ENCODE measurements at regions not wholly inside any gene's neighbourhood (a gene's known extent, or its start where the extent isn't known, plus 50 kb on each side); places are given as distances from the start of the nearest gene placed in this dataset.
"Not testable (repeated sequence)": the region's sequence is repeated elsewhere in the genome, so short reads cannot be mapped to it uniquely, and the experiment has no call there.

DNA sequence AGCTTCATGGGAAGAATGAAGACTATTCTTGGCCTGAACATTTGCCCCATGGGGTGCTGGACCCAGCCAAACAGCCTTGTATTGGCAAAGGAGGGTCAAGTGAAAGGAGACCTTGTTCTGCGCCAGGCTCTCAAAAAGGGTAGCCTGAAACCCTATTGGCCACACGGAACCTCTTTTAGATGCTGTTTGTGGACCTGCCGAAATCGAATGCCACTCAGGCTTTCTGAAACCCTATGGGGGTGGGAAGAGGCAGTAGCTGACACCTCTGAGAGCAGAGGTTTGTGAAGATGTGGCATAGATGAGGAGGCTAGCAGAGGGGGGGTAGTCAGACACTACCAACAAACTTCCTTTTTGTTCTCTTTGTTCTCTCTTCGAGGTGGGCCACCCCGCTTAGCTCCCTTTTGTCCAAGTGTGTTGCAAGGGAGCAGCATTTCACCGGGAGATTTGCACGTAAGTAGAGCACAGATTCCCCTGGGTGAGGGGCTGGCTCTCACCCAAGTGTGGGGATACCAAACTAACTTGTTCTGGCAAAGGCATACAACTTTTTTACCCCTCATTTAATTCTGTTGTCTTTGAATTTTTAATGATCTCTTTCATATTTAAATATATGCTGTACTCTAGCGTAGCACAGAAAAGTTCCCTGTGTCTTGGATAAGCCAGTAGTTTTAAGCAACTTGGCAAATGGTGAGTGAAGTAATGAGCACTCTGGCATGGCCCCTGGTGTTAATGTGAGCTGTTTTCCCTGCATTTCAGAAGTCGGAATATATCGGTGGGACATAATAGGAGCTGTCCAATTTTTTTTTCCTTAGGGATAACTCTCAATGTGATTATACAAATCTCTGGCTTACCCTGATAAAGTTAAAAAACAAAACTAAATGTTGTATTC lies 107.7 kb downstream of the SEPTIN7 start:
- no peak for DNase-seq (ENCODE audit: extremely low read depth in 1 of 2, low read depth in 1 of 2)

DNA sequence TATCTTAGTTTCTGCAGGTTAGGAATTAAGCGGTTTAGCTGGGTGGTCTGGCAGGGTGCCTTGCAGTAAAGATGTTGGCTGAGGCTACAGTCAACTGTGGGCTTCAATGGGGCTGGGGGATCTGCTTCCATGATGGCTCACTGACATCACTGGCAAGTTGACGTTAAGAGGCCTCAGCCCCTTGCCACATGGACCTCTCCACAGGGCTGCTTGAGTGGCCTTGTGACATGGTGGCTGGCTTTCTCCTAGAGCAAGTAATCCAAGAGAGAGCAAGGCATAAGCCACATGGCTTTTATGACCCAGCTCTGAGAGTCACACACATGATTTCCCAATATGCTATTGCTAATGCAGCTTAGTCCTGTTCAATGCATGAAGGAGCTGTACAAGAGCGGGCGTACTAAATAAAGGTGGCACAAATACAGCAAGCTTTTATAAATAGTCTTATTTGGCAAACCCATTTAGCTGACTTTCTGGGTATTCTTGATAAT lies 109.1 kb downstream of the SEPTIN7 start:
- DNase-seq (ENCODE audit: extremely low read depth in 1 of 2, low read depth in 1 of 2) = no peak

DNA sequence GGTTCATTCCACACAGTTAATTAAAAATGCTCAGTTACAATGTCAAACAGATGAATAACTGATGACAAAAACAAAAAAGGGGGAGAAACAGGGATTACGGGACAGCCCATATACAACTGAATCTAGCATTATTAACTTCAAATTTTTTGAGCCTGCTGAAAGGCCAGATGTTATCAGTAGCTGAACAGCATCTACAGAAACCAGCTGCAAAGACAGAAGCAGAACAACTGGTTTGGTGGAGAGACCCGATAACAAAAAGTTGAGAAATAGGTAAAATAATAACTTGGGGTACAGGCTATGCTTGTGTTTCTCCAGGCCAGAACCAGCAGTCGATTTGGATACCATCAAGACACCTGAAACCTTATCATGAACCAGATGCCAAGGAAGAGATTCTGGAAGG lies 109.8 kb downstream of the SEPTIN7 start:
- DNase-seq (ENCODE audit: extremely low read depth in 1 of 2, low read depth in 1 of 2) = not testable (repeated sequence)

DNA sequence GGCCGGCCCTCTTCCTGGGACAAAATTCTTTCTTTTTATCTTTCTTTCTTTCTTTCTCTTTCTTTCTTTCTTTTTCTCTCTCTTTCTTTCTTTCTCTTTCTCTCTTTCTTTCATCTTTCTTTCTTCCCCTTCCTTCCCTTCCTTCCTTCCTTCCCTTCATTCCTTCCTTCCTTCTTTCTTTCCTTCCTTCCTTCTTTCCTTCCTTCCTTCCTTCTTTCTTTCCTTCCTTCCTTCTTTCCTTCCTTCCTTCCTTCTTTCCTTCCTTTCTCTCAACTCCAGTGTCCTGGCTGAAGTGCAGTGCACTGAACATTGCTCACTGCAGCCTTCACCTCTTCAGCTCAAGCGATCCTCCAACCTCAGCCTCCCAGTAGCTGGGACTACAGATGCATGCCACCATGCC lies 112.5 kb downstream of the SEPTIN7 start:
- DNase-seq (ENCODE audit: extremely low read depth in 1 of 2, low read depth in 1 of 2) = not testable (repeated sequence)

DNA sequence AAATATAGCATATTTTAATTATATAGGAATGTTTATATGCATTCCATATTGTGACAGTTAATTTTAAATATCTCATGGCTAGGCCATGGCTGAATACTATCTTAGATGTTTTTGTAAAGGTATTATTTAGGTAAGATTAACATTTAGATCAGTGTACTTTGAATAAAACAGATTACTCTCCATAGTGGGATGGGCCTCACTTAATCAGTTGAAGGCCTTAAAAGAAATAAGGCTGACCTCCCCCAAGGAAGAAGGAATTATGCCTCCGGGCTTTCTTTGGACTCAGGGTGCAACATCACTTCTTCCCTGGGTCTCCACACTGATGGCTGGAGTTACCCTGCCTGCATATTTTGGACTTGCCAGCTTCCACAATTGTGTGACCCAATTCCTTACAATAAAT lies 113.4 kb downstream of the SEPTIN7 start:
- not testable (repeated sequence) for DNase-seq (ENCODE audit: extremely low read depth in 1 of 2, low read depth in 1 of 2)

DNA sequence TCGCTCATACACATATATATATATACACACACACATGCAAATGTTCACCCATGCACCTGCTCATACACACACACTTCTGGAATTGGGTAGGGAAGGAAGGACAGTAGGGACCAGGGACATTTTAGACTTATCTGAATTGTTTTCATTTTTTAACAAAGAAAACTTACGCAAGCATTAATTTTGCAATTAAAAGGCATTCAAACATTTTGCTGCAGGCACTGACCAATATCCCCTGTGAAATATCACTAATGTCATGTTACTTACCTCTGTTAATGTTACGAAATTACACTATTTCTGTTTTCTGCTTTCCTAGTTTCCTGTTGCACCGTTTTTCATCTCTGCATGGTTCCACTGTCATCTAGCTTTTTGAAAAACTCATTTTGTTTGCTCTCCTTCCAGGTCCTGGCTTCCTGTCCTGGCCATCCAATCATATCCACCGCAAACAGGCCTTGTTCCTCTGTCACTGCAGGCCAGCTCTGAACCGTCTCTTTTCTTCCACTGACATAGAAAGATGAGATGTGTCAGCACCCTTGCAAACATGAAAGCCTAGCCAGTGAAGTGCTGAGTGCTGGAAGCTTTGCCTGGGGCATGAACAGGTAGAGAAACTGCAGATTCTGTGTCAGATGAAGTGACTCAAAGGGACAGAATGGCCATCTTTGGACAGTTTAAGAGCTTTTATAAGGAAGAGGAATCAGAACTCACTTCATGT lies 114.5 kb downstream of the SEPTIN7 start:
- DNase-seq (ENCODE audit: extremely low read depth in 1 of 2, low read depth in 1 of 2) = not testable (repeated sequence)

DNA sequence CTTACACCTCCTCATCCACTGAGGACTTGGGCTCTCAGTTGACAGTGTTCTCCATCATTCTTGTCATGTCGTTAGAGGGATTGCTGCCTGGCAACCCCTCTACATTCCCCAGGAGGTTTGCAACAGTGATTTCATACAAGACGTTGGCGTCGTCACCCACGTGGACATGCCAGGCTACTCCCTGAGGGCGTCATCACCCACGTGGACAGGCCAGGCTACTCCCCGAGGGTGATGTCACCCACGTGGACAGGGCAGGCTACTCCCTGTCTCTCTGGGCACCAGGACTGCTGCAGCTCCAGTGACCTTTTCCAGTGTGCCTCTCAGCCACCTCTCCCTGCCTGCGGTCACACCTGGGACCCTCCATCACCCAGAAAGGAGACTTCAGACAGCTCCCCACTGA lies 117.4 kb downstream of the SEPTIN7 start:
- not testable (repeated sequence) for DNase-seq (ENCODE audit: extremely low read depth in 1 of 2, low read depth in 1 of 2)

DNA sequence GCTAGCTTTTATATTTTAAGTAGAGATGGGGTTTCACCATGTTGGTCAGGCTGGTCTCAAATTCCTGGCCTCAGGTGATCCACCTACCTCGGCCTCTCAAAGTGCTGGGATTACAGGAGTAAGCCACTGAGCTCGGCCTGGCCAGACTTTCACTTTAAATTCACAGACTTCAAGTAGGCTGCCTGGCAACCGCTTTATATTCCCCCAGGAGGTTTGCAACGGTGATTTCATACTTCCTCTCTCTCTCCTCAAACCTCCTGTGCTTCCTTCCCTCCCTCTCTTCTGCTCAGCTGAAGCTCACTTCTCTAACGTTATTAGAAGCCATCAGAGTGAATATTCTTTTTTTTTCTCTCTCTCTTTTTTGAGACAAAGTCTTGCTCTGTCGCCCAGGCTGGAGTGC lies 118.8 kb downstream of the SEPTIN7 start:
- not testable (repeated sequence) for DNase-seq (ENCODE audit: extremely low read depth in 1 of 2, low read depth in 1 of 2)

DNA sequence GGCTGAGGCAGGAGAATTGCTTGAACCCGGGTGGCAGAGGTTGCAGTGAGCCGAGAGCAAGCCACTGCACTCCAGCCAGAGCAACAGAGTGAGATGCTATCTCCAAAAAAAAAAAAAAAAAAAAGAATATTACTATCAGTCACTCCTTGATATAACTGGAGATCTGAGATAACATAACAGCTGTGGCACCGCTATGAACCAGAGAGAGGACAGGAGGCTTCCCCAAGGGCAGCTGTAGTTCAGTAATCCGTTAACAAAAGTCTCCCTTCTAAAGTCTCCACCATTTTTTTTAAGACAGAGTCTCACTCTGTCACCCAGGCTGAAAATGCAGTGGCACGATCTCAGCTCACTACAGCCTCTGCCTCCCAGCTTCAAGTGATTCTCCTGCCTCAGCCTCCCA lies 120.5 kb downstream of the SEPTIN7 start:
- DNase-seq (ENCODE audit: extremely low read depth in 1 of 2, low read depth in 1 of 2) = not testable (repeated sequence)

DNA sequence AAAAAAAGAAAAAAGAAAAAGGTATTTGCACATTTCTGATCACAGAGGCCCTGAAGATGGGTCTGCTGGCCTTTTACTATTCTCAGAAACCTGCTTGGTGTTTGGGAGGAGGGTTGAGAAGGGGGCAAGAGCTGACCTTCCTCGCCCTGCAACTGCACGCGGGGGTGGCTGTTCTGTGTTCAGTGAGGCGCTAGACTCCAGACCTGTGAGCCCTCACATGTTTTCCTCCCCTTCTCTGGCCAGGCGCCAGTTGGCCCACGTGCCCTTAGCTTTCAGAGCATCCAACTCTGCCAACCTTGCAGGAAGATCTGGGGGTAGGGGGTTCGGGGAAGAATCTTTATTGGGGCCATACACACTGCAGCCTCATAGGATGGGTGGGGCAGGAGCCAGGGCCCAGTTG lies 123.8 kb downstream of the SEPTIN7 start:
- DNase-seq (ENCODE audit: extremely low read depth in 1 of 2, low read depth in 1 of 2) = not testable (repeated sequence)

DNA sequence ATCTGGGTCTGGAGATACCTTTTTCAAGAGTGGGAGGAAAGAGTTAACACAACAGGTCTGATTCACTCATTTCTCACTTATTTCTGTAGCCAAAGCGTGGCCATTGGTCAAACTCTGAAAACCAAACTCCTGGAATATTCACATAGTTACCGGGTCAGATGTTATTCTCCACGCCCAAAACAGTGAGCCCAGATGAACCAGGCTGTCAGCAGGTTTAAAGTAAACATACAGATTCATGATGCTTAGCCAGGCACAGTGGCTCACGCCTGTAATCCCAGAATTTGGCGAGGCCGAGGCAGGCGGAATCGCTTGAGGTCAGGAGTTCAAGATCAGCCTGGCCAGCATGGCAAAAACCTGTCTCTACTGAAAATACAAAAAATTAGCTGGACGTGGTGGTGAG lies 126.1 kb downstream of the SEPTIN7 start:
- DNase-seq (ENCODE audit: extremely low read depth in 1 of 2, low read depth in 1 of 2) = not testable (repeated sequence)

DNA sequence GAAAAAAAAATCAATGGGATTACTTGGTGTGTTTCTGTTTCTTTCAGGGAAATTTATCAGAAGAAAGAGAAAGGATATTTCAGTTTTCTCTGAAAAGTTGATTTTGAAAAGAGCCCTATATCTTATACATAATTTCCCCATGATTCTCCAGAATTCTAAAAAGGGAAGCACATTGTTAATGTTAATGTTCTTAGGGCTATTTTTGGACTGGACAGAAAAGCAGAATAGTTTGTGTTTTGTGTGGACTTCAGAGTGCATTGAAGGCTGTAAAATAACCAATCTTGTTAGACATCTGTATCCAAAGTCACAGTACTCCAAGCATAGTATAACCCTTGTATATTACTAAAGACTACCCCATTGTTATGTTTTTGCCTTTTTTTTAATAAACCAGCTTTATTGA lies 130.3 kb downstream of the SEPTIN7 start:
- DNase-seq (ENCODE audit: extremely low read depth in 1 of 2, low read depth in 1 of 2) = not testable (repeated sequence)

DNA sequence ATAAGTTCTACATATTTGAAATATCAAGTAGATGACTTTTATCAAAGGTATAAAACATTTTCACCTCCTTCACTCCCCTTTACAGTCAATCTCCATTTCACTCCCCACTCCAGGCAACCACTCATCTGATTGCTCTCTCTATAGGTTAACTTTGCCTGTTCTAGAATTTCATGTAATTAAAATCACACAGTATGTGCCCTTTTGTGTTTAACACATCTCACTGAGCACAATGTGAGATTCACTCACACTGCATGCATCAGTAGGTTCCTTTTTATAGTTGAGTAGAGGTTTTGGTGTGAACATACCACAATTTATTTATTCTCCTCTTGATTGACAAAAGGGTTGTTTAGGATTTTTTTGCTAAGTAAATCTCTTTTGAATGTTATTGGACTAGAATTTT lies 130.7 kb downstream of the SEPTIN7 start:
- DNase-seq (ENCODE audit: extremely low read depth in 1 of 2, low read depth in 1 of 2) = not testable (repeated sequence)

DNA sequence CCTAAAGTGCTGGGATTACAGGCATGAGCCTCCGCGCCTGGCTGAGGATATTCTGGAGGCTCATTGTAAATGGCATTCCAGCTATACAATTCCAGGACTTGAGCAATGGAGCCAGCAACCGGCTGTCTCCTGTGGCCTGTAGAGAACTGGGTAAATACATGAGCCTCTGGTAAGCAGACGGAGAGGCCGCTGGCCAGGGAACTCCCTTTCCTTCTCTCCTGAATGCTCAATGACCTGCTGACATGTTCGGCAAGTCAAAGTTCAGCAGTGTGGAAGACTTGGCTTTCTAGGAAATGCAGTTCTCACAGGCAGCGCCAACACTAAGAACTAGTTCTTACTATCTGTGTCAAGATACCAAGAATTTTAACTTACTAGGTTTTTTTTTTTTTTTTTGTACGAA lies 139.8 kb downstream of the SEPTIN7 start:
- not testable (repeated sequence) for DNase-seq (ENCODE audit: extremely low read depth in 1 of 2, low read depth in 1 of 2)

DNA sequence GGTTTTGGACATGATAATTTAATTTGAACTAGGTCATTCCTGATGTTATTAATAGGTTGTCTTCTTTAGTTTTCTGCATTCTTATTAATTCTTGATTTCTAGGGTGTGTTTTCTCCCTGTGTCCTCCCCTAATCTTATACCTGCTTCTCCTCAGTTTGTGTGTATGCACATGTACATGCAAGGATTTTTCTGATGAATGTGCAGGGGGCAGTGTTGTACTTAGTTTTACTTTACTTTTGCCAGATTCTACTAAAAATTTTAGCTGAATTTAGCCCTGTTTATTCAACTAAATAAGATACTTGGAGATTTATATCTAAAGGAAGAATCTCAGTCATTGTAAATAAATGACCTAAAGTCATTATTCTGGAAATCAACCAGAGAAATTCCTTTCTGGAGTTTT lies 144.8 kb downstream of the SEPTIN7 start:
- DNase-seq (ENCODE audit: extremely low read depth in 1 of 2, low read depth in 1 of 2) = not testable (repeated sequence)

DNA sequence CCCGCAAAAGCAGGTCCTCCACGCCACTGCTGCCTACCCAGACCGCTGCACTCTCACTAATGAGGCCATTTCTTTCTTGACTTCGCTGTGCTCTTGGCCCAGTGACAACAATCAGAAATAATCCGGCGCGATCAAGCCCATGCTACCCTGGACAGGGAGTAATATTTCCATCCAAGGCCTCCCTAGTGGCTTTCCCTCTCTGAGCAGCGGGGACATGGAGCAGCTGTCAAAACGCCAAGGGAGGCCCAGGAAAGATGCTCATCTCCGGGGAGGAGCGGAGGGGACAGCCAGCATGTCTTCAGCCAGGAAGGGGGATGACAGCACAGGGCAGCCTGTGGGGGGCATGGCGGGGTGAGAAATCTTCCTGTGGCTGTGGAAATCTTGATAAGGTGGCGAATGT lies 154.9 kb downstream of the SEPTIN7 start:
- not testable (repeated sequence) for DNase-seq (ENCODE audit: extremely low read depth in 1 of 2, low read depth in 1 of 2)

DNA sequence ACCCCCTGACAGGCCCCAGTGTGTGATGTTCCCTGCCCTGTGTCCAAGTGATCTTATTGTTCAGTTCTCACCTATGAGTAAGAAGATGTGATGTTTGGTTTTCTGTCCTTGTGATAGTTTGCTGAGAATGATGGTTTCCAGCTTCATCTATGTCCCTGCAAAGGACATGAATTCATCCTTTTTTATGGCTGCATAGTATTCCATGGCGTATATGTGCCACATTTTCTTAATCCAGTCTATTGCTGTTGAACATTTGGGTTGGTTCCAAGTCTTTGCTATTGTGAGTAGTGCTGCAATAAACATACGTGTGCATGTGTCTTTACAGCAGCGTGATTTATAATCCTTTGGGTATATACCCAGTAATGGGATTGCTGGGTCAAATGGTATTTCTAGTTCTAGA lies 156.1 kb downstream of the SEPTIN7 start:
- DNase-seq (ENCODE audit: extremely low read depth in 1 of 2, low read depth in 1 of 2) = not testable (repeated sequence)

DNA sequence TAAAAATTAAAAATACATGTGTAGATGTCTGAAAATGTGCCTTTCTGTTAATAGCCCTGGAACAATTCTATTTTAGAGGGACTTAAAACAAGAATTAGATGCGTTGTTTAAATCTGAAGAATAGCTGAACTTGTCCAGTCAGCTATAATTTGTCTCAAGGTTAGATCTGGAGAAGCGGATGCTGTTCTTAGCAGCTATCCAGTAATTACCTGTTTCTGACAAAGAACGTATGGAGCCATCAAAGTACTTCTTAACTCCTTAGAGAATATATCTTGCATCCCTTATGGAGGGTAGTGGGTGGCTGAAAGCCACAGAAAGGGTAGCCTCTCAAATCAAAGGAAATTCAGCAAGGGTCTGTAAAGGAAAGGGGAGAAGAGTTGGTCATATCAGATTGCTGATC lies 160.4 kb downstream of the SEPTIN7 start:
- DNase-seq (ENCODE audit: extremely low read depth in 1 of 2, low read depth in 1 of 2) = not testable (repeated sequence)

DNA sequence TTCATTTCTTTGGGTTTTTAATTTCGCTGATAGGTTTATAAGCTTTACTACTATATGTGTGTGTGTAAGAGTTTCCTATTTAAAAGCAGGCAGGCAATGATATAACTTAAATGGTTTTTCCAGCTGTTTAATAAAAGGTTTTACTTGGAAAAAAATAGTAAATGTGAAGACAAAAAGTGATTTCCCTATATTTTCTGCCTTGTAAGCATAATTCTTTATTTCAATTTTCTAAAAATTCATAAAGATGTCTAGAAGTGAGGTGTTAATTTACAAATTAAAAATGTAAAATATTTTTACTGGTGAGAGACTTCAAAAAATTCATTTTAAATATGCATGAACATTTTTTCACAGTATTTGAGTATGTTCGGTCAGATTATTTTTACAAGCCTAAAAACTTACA lies 161.8 kb downstream of the SEPTIN7 start:
- DNase-seq (ENCODE audit: extremely low read depth in 1 of 2, low read depth in 1 of 2) = not testable (repeated sequence)

DNA sequence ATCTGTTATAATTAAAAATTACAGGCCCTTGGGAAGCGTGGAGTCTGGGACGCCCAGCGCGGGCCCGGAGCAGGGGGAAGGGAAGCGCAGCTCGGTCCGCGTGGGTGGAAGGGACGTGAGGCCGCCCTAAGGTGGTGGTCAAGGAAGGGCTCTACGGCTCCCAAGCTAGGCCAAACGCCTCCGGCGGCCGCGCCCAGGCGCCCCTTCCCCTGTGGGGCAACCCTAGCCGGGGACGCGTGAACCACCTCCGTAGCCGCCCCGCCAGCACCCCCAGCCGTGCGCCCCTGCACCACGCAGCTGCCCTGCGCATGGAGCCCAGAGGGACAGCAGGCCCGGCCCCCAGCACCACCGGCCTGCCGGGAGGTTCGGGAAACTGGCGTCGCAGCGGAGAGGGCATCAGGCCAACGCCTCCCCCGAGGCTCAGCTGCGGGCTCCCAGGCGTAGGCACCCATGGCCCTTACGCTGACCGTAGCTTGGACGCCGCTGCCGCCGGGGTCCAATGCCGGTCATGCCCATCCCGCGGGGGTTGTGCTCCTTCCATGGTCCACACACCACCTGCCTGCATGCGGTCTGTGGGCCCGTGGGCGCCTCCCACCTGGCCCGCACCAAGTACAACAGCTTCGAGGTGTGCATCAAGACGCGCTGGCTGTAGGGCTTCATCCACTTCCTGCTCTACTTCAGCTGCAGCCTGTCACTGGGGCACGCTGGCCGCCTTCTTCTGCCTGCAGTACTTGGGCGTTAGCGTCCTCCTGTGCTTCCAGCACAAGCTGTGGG lies 166.7 kb downstream of the SEPTIN7 start:
- no peak for DNase-seq (ENCODE audit: extremely low read depth in 1 of 2, low read depth in 1 of 2)
